ENCODE measurements at regions not wholly inside any gene's neighbourhood (a gene's known extent, or its start where the extent isn't known, plus 50 kb on each side); places are given as distances from the start of the nearest gene placed in this dataset.

DNA sequence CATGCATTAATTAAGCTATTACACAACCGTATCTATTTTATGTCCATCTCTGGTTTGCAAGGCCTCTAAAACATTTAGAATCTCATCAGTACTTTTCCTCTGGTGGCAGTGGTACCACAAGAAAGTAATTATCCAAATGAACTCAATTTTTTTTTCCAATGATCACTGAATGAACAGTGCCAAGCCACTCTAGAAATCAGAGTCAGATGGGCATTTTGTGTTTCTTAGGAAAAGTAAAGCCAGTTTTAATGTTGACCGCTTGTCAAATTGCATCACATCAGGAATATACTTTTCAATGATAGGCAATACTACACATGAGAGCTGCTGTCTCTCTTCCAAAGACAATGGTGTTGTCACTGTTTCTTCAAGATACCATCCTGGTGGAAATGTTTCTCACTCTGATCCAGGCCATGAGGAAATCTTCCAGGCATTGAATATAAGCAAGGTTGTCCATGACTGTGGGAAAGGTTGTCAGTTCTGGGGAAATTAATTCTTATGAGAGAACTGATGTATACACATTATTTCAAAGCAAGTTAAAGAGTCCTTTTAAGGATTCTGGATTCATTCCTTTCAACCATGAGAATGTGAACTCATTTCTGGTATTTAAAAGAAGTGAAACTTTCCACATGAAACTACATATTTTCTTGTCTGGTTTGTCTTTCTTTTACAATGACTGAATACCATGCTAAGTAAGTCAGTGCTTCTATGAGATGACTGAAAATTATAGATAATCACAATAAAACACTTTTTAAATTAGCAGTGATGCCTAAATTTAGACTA, 108.8 kb upstream of the TCF21 start (continued):
- TF ChIP-seq, protein P1, sequence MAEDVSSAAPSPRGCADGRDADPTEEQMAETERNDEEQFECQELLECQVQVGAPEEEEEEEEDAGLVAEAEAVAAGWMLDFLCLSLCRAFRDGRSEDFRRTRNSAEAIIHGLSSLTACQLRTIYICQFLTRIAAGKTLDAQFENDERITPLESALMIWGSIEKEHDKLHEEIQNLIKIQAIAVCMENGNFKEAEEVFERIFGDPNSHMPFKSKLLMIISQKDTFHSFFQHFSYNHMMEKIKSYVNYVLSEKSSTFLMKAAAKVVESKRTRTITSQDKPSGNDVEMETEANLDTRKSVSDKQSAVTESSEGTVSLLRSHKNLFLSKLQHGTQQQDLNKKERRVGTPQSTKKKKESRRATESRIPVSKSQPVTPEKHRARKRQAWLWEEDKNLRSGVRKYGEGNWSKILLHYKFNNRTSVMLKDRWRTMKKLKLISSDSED (CRISPR knock-in tag; IDR thresholded peaks at IDR 0.05), result no peak
- TF ChIP-seq, protein P2, sequence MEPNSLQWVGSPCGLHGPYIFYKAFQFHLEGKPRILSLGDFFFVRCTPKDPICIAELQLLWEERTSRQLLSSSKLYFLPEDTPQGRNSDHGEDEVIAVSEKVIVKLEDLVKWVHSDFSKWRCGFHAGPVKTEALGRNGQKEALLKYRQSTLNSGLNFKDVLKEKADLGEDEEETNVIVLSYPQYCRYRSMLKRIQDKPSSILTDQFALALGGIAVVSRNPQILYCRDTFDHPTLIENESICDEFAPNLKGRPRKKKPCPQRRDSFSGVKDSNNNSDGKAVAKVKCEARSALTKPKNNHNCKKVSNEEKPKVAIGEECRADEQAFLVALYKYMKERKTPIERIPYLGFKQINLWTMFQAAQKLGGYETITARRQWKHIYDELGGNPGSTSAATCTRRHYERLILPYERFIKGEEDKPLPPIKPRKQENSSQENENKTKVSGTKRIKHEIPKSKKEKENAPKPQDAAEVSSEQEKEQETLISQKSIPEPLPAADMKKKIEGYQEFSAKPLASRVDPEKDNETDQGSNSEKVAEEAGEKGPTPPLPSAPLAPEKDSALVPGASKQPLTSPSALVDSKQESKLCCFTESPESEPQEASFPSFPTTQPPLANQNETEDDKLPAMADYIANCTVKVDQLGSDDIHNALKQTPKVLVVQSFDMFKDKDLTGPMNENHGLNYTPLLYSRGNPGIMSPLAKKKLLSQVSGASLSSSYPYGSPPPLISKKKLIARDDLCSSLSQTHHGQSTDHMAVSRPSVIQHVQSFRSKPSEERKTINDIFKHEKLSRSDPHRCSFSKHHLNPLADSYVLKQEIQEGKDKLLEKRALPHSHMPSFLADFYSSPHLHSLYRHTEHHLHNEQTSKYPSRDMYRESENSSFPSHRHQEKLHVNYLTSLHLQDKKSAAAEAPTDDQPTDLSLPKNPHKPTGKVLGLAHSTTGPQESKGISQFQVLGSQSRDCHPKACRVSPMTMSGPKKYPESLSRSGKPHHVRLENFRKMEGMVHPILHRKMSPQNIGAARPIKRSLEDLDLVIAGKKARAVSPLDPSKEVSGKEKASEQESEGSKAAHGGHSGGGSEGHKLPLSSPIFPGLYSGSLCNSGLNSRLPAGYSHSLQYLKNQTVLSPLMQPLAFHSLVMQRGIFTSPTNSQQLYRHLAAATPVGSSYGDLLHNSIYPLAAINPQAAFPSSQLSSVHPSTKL (CRISPR knock-in tag; IDR thresholded peaks at IDR 0.05), result no peak
- TF ChIP-seq ZIK1 (CRISPR knock-in tag; IDR thresholded peaks at IDR 0.05; ENCODE audit: borderline replicate concordance, low read depth), result no peak
- TF ChIP-seq NR1H2 (CRISPR knock-in tag; IDR thresholded peaks at IDR 0.05; ENCODE audit: borderline replicate concordance, low read depth), result no peak
- TF ChIP-seq, protein P3, sequence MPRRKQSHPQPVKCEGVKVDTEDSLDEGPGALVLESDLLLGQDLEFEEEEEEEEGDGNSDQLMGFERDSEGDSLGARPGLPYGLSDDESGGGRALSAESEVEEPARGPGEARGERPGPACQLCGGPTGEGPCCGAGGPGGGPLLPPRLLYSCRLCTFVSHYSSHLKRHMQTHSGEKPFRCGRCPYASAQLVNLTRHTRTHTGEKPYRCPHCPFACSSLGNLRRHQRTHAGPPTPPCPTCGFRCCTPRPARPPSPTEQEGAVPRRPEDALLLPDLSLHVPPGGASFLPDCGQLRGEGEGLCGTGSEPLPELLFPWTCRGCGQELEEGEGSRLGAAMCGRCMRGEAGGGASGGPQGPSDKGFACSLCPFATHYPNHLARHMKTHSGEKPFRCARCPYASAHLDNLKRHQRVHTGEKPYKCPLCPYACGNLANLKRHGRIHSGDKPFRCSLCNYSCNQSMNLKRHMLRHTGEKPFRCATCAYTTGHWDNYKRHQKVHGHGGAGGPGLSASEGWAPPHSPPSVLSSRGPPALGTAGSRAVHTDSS (CRISPR knock-in tag; conservative IDR thresholded peaks at IDR 0.05), result no peak
- TF ChIP-seq, protein P4, sequence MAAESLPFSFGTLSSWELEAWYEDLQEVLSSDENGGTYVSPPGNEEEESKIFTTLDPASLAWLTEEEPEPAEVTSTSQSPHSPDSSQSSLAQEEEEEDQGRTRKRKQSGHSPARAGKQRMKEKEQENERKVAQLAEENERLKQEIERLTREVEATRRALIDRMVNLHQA (CRISPR knock-in tag; IDR thresholded peaks at IDR 0.05), result no peak
- no peak for TF ChIP-seq JDP2 (CRISPR knock-in tag; IDR thresholded peaks at IDR 0.05; ENCODE audit: borderline replicate concordance)
- no peak for TF ChIP-seq AGO2 (optimal IDR thresholded peaks at IDR 0.05; ENCODE audit: low read depth, low read length)
- TF ChIP-seq, protein P5, sequence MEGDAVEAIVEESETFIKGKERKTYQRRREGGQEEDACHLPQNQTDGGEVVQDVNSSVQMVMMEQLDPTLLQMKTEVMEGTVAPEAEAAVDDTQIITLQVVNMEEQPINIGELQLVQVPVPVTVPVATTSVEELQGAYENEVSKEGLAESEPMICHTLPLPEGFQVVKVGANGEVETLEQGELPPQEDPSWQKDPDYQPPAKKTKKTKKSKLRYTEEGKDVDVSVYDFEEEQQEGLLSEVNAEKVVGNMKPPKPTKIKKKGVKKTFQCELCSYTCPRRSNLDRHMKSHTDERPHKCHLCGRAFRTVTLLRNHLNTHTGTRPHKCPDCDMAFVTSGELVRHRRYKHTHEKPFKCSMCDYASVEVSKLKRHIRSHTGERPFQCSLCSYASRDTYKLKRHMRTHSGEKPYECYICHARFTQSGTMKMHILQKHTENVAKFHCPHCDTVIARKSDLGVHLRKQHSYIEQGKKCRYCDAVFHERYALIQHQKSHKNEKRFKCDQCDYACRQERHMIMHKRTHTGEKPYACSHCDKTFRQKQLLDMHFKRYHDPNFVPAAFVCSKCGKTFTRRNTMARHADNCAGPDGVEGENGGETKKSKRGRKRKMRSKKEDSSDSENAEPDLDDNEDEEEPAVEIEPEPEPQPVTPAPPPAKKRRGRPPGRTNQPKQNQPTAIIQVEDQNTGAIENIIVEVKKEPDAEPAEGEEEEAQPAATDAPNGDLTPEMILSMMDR (CRISPR knock-in tag; IDR thresholded peaks at IDR 0.05), result no peak
